Astrocyte (in vitro differentiated cells and primary cell): ENCODE measurements at regions not wholly inside any gene's neighbourhood (a gene's known extent, or its start where the extent isn't known, plus 50 kb on each side); places are given as distances from the start of the nearest gene placed in this dataset.

Source experiments
- EZH2 ChIP-seq: IDR thresholded peaks from 2 replicates; pipeline ENCODE4 v1.6.1; 2012; ENCODE audit warnings: mild to moderate bottlenecking, low read length, inconsistent platforms; ENCODE audit not compliant: insufficient read depth
- TF ChIP-seq, protein P1 (sequence below): IDR thresholded peaks from 2 replicates; pipeline ENCODE4 v1.5.1; 2011; ENCODE audit warnings: low read depth, mild to moderate bottlenecking, inconsistent platforms, low read length, moderate library complexity; ENCODE audit not compliant: insufficient read depth

- TF ChIP-seq, protein P1, sequence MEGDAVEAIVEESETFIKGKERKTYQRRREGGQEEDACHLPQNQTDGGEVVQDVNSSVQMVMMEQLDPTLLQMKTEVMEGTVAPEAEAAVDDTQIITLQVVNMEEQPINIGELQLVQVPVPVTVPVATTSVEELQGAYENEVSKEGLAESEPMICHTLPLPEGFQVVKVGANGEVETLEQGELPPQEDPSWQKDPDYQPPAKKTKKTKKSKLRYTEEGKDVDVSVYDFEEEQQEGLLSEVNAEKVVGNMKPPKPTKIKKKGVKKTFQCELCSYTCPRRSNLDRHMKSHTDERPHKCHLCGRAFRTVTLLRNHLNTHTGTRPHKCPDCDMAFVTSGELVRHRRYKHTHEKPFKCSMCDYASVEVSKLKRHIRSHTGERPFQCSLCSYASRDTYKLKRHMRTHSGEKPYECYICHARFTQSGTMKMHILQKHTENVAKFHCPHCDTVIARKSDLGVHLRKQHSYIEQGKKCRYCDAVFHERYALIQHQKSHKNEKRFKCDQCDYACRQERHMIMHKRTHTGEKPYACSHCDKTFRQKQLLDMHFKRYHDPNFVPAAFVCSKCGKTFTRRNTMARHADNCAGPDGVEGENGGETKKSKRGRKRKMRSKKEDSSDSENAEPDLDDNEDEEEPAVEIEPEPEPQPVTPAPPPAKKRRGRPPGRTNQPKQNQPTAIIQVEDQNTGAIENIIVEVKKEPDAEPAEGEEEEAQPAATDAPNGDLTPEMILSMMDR: no peak
- no peak for TF ChIP-seq EZH2
Measured at GRCh38 chr15:96029172-96029571, 301.3 kb upstream of the NR2F2 start.
